ENCODE measurements at regions not wholly inside any gene's neighbourhood (a gene's known extent, or its start where the extent isn't known, plus 50 kb on each side); places are given as distances from the start of the nearest gene placed in this dataset.

- TF ChIP-seq EZH2phosphoT487 (IDR thresholded peaks at IDR 0.05; ENCODE audit: low read length) (no peak), CTCF (IDR thresholded peaks at IDR 0.05; ENCODE audit: low read length) (no peak), EZH2 (optimal IDR thresholded peaks at IDR 0.05; ENCODE audit: low read depth, low read length) (no peak)
These were observed 1176.4 kb downstream of the BRD1 start for GRCh38 chr22:48651036-48651890.

Measured in MM.1S (cell line).